ENCODE measurements at regions not wholly inside any gene's neighbourhood (a gene's known extent, or its start where the extent isn't known, plus 50 kb on each side); places are given as distances from the start of the nearest gene placed in this dataset.

DNA sequence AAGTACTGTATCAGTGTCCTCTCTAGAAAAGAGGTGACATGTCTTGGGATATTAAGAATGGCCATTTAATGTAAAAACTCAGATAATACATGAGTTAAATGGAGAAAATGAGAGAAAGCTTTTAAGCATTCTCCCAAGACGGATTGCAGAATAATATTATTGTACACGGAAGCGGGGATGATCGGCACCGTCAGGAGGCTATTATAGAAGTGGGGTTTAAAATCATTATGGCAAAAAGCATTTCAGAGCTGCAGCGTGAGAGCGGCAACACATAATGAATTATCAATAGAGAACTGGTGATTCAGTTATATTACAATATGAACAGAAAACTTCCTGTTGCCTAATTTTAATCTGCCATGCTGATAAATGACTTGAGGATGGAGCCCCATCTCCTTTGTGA, 261.7 kb upstream of the IRX3 start:
- CTCF ChIA-PET = no interaction called here
- DNase-seq (no peak), ATAC-seq (ENCODE audit: poor library complexity) (no peak)
- Histone ChIP-seq H3K9me3 (ENCODE audit: control insufficient read depth in 1 of 2, insufficient read depth in 1 of 2, low read length in 2 of 2) (no peaks in the 10 kb centered on the region), H3K36me3 (ENCODE audit: insufficient read depth, low read length) (no peaks in the 10 kb centered on the region), H3K4me3 (ENCODE audit: low read length) (no peak overlapping the region), H3K27ac (ENCODE audit: low read depth in 1 of 2, low read length in 2 of 2) (no peak overlapping the region), H3K27me3 (ENCODE audit: control insufficient read depth in 1 of 2, insufficient read depth in 2 of 2, low read length in 2 of 2) (no peaks in the 10 kb centered on the region), H3K4me1 (ENCODE audit: insufficient read depth, low read length) (no peaks in the 10 kb centered on the region)
- no peaks in the 10 kb centered on the region for H3K36me3 Mint-ChIP-seq (ENCODE audit: low read depth)
- TF ChIP-seq, protein P1, sequence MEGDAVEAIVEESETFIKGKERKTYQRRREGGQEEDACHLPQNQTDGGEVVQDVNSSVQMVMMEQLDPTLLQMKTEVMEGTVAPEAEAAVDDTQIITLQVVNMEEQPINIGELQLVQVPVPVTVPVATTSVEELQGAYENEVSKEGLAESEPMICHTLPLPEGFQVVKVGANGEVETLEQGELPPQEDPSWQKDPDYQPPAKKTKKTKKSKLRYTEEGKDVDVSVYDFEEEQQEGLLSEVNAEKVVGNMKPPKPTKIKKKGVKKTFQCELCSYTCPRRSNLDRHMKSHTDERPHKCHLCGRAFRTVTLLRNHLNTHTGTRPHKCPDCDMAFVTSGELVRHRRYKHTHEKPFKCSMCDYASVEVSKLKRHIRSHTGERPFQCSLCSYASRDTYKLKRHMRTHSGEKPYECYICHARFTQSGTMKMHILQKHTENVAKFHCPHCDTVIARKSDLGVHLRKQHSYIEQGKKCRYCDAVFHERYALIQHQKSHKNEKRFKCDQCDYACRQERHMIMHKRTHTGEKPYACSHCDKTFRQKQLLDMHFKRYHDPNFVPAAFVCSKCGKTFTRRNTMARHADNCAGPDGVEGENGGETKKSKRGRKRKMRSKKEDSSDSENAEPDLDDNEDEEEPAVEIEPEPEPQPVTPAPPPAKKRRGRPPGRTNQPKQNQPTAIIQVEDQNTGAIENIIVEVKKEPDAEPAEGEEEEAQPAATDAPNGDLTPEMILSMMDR (IDR thresholded peaks at IDR 0.05) = no peak
- no peak overlapping the region for H3K4me3 Mint-ChIP-seq
- POLR2A ChIA-PET = interaction anchor here (0.6 kb wide), 1 partner anchor 430 kb away, joined by 3 read pairs; no protein-coding TSS in a partner anchor
- peaks cover 6% of the 10 kb centered on the region for H3K27me3 Mint-ChIP-seq
- no peaks in the 10 kb centered on the region for H3K9me3 Mint-ChIP-seq
- no peak overlapping the region for H3K27ac Mint-ChIP-seq
- H3K4me1 Mint-ChIP-seq (ENCODE audit: low read depth) = no peaks in the 10 kb centered on the region
- intact Hi-C loops (cut with DNase I, micrococcal nuclease) = no loop called here

DNA sequence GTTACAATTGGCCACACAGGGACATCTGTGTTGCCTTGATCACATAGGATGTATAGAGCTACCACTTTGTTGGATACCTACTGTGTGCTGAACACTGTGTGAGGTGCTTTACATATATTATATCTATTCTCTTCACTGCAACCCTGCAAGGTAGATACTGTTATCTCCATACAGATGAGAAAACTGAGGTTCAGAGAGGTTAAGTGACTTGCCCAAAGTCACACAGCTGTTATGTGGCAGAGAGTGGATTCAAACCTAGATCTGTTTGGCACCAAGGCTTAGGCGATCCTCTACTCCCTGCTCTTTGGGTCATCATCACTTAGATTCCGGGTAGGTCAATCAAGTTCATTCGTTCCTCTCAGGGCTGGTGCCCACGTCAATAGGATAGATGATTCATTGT, 260.5 kb upstream of the IRX3 start:
- Mint-ChIP-seq H3K27ac (no peak overlapping the region), H3K4me3 (no peak overlapping the region), H3K4me1 (ENCODE audit: low read depth) (no peaks in the 10 kb centered on the region), H3K9me3 (no peaks in the 10 kb centered on the region), H3K27me3 (peaks cover 6% of the 10 kb centered on the region), H3K36me3 (ENCODE audit: low read depth) (no peaks in the 10 kb centered on the region)
- H3K4me3 ChIP-seq (ENCODE audit: low read length) = no peak overlapping the region
- ATAC-seq (ENCODE audit: poor library complexity) = no peak
- intact Hi-C loops (cut with DNase I, micrococcal nuclease) = no loop called here
- ChIA-PET POLR2A (no interaction called here), CTCF (no interaction called here)
- no peaks in the 10 kb centered on the region for H3K9me3 ChIP-seq (ENCODE audit: control insufficient read depth in 1 of 2, insufficient read depth in 1 of 2, low read length in 2 of 2)
- H3K27me3 ChIP-seq (ENCODE audit: control insufficient read depth in 1 of 2, insufficient read depth in 2 of 2, low read length in 2 of 2) = no peaks in the 10 kb centered on the region
- no peak for DNase-seq
- H3K36me3 ChIP-seq (ENCODE audit: insufficient read depth, low read length) = no peaks in the 10 kb centered on the region
- H3K4me1 ChIP-seq (ENCODE audit: insufficient read depth, low read length) = no peaks in the 10 kb centered on the region
- TF ChIP-seq, protein P1 (IDR thresholded peaks at IDR 0.05) = no peak
- no peak overlapping the region for H3K27ac ChIP-seq (ENCODE audit: low read depth in 1 of 2, low read length in 2 of 2)

- intact Hi-C loops (cut with DNase I, micrococcal nuclease) = no loop called here
- H3K9me3 Mint-ChIP-seq = no peaks in the 10 kb centered on the region
- TF ChIP-seq, protein P1 (IDR thresholded peaks at IDR 0.05) = no peak
- H3K36me3 Mint-ChIP-seq (ENCODE audit: low read depth) = no peaks in the 10 kb centered on the region
- no peaks in the 10 kb centered on the region for H3K27me3 ChIP-seq (ENCODE audit: control insufficient read depth in 1 of 2, insufficient read depth in 2 of 2, low read length in 2 of 2)
- H3K27ac ChIP-seq (ENCODE audit: low read depth in 1 of 2, low read length in 2 of 2) = no peak overlapping the region
- no peaks in the 10 kb centered on the region for H3K9me3 ChIP-seq (ENCODE audit: control insufficient read depth in 1 of 2, insufficient read depth in 1 of 2, low read length in 2 of 2)
- H3K4me3 ChIP-seq (ENCODE audit: low read length) = no peak overlapping the region
- H3K36me3 ChIP-seq (ENCODE audit: insufficient read depth, low read length) = no peaks in the 10 kb centered on the region
- peaks cover 6% of the 10 kb centered on the region for H3K27me3 Mint-ChIP-seq
- no peak for ATAC-seq (ENCODE audit: poor library complexity)
- no peaks in the 10 kb centered on the region for H3K4me1 ChIP-seq (ENCODE audit: insufficient read depth, low read length)
- H3K4me3 Mint-ChIP-seq = no peak overlapping the region
- CTCF ChIA-PET = no interaction called here
- POLR2A ChIA-PET = no interaction called here
- H3K27ac Mint-ChIP-seq = no peak overlapping the region
- no peaks in the 10 kb centered on the region for H3K4me1 Mint-ChIP-seq (ENCODE audit: low read depth)
- no peak for DNase-seq
Observed at GRCh38 chr16:54546521-54546920, 259.9 kb upstream of the IRX3 start.

Measured in CD4-positive, alpha-beta T cell (primary cell).